Endodermal cell (in vitro differentiated cells): ENCODE measurements at regions not wholly inside any gene's neighbourhood (a gene's known extent, or its start where the extent isn't known, plus 50 kb on each side); places are given as distances from the start of the nearest gene placed in this dataset.

Experiments
- DNase-seq: peaks from one replicate; pipeline ENCODE4 v3.0.0-alpha.2; 2017
- H3K27ac ChIP-seq: 2 replicates; pipeline ENCODE4 v1.5.1; 2013; ENCODE audit warnings: mild to moderate bottlenecking, low read depth, low read length, moderate library complexity
- H3K27me3 ChIP-seq: 2 replicates; pipeline ENCODE4 v1.6.1; 2013; ENCODE audit warnings: mild to moderate bottlenecking, low read length, moderate library complexity; ENCODE audit not compliant: insufficient read depth, control insufficient read depth, poor library complexity, severe bottlenecking
- H3K36me3 ChIP-seq: 2 replicates; pipeline ENCODE4 v1.7.0; 2013; ENCODE audit warnings: mild to moderate bottlenecking, low read length, moderate library complexity; ENCODE audit not compliant: control insufficient read depth, insufficient read depth
- H3K4me1 ChIP-seq: one replicate; pipeline ENCODE4 v1.7.0; 2013; ENCODE audit warnings: low read length; ENCODE audit not compliant: control insufficient read depth, insufficient read depth
- H3K4me3 ChIP-seq: 2 replicates; pipeline ENCODE4 v1.5.1; 2013; ENCODE audit warnings: mild to moderate bottlenecking, low read length, moderate library complexity
- H3K9ac ChIP-seq: 2 replicates; pipeline ENCODE4 v1.6.1; 2013; ENCODE audit warnings: mild to moderate bottlenecking, low read length, moderate library complexity; ENCODE audit not compliant: poor library complexity, severe bottlenecking; ENCODE audit errors: extremely low read depth
- H3K9me3 ChIP-seq: 2 replicates; pipeline ENCODE4 v1.6.1; 2013; ENCODE audit warnings: mild to moderate bottlenecking, low read length, moderate library complexity; ENCODE audit not compliant: control insufficient read depth
- H3K27ac Mint-ChIP-seq: 2 replicates; pipeline ENCODE4 v1.8.0; 2020; ENCODE audit warnings: mixed read lengths
- H3K27me3 Mint-ChIP-seq: 2 replicates; pipeline ENCODE4 v1.8.0; 2021; ENCODE audit warnings: mild to moderate bottlenecking, mixed read lengths; ENCODE audit not compliant: insufficient read depth
- H3K36me3 Mint-ChIP-seq: 2 replicates; pipeline ENCODE4 v1.8.0; 2020; ENCODE audit warnings: low read depth, mixed read lengths
- H3K4me1 Mint-ChIP-seq: 2 replicates; pipeline ENCODE4 v1.8.0; 2020; ENCODE audit warnings: mixed read lengths
- H3K4me3 Mint-ChIP-seq: 2 replicates; pipeline ENCODE4 v1.8.0; 2020; ENCODE audit warnings: mild to moderate bottlenecking, moderate library complexity, mixed read lengths
- H3K9me3 Mint-ChIP-seq: 2 replicates; pipeline ENCODE4 v1.8.0; 2020; ENCODE audit warnings: mild to moderate bottlenecking, mixed read lengths
- WGBS, 2 experiments: methylation state at CpG; one replicate each; pipeline versions ENCODE4 v1.1.5 to v1.1.7; 2013; ENCODE audit warnings: missing lambda C conversion rate in 2 of 2, mixed read lengths in 1 of 2; ENCODE audit not compliant: insufficient coverage in 1 of 2, insufficient read length in 1 of 2; 5-methylcytosine and 5-hydroxymethylcytosine counted together
- TF ChIP-seq, protein P1 (sequence below): fragments of 200-600 bp; sonication (generic); conservative IDR thresholded peaks from 2 replicates; pipeline ENCODE4 v1.5.0; 2021; ENCODE audit warnings: antibody characterized with exemption, mild to moderate bottlenecking

DNA sequence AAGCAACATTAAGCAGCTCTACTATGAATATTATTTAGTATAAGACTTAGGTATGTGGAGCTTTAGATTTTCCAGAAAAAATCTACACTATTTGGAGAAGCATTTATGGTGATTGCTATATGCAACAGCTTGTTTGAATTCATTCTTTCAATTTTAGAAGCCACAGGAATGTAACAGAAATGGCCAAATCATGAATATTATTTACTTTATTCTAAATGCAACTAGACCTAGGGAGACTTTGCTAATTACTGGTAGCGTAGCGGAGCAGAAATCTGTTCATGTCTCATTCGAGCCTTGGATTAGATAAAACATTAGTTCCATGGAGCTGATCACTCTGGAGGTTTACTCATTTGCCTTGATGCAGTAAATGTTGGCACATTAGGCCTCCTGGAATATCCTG lies 290.2 kb downstream of the ZNF608 start:
- Mint-ChIP-seq H3K4me3 (no peak overlapping the region), H3K27ac (no peak overlapping the region), H3K36me3 (peaks cover 12% of the 10 kb centered on the region), H3K4me1 (peaks cover 21% of the 10 kb centered on the region), H3K9me3 (peaks cover 12% of the 10 kb centered on the region), H3K27me3 (no peaks in the 10 kb centered on the region)
- no peaks in the 10 kb centered on the region for H3K4me1 ChIP-seq
- no peak overlapping the region for H3K9ac ChIP-seq
- no peaks in the 10 kb centered on the region for H3K27me3 ChIP-seq
- H3K9me3 ChIP-seq, result peaks cover 14% of the 10 kb centered on the region
- TF ChIP-seq, protein P1, sequence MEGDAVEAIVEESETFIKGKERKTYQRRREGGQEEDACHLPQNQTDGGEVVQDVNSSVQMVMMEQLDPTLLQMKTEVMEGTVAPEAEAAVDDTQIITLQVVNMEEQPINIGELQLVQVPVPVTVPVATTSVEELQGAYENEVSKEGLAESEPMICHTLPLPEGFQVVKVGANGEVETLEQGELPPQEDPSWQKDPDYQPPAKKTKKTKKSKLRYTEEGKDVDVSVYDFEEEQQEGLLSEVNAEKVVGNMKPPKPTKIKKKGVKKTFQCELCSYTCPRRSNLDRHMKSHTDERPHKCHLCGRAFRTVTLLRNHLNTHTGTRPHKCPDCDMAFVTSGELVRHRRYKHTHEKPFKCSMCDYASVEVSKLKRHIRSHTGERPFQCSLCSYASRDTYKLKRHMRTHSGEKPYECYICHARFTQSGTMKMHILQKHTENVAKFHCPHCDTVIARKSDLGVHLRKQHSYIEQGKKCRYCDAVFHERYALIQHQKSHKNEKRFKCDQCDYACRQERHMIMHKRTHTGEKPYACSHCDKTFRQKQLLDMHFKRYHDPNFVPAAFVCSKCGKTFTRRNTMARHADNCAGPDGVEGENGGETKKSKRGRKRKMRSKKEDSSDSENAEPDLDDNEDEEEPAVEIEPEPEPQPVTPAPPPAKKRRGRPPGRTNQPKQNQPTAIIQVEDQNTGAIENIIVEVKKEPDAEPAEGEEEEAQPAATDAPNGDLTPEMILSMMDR, result no peak
- no peak overlapping the region for H3K27ac ChIP-seq
- H3K4me3 ChIP-seq, result no peak overlapping the region
- DNase-seq, result no peak
- H3K36me3 ChIP-seq, result no peaks in the 10 kb centered on the region
- 96 to 100% methylated on average over 3 of the region's 3 CpGs for WGBS, 2 experiments

DNA sequence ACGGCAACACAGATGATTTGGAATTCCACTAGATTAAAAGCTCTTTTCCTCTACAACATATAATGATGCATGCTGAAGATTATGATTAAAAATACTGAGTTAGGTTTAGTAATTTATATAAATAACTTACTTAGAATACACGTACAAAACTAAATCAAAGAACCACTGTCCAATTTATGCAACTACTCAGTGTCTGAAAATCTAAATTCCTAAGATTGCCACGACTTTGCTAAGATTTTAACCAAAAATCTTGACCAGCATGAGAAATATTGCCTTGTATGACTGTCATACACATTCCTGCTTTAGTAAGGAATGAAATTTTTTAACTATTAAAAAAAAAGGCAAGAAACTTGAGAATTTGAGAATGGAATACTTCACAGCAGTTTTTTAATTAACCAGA lies 292.4 kb downstream of the ZNF608 start:
- H3K4me3 ChIP-seq, result no peak overlapping the region
- H3K9me3 ChIP-seq, result peaks cover under 1% of the 10 kb centered on the region
- no peaks in the 10 kb centered on the region for H3K36me3 ChIP-seq
- H3K4me3 Mint-ChIP-seq, result no peak overlapping the region
- peaks cover 24% of the 10 kb centered on the region for H3K4me1 Mint-ChIP-seq
- H3K4me1 ChIP-seq, result peaks cover 2% of the 10 kb centered on the region
- TF ChIP-seq, protein P1, result no peak
- H3K27ac ChIP-seq, result no peak overlapping the region
- H3K36me3 Mint-ChIP-seq, result no peaks in the 10 kb centered on the region
- WGBS, 2 experiments, result 94% methylated on average over 3 of the region's 3 CpGs; no CpG with 5 or more reads in 1 of the 2 experiments
- H3K27me3 Mint-ChIP-seq, result no peaks in the 10 kb centered on the region
- H3K9me3 Mint-ChIP-seq, result no peaks in the 10 kb centered on the region
- no peak overlapping the region for H3K9ac ChIP-seq
- no peak for DNase-seq
- no peak overlapping the region for H3K27ac Mint-ChIP-seq
- no peaks in the 10 kb centered on the region for H3K27me3 ChIP-seq

GRCh38 chr5:124453221-124454051 lies 293.0 kb downstream of the ZNF608 start:
- H3K9me3 Mint-ChIP-seq, result no peaks in the 10 kb centered on the region
- 91 to 98% methylated on average over 5 of the region's 5 CpGs for WGBS, 2 experiments
- no peaks in the 10 kb centered on the region for H3K36me3 Mint-ChIP-seq
- H3K27me3 ChIP-seq, result no peaks in the 10 kb centered on the region
- no peaks in the 10 kb centered on the region for H3K36me3 ChIP-seq
- peaks cover 27% of the 10 kb centered on the region for H3K4me1 Mint-ChIP-seq
- TF ChIP-seq, protein P1, result no peak
- H3K27me3 Mint-ChIP-seq, result no peaks in the 10 kb centered on the region
- H3K9ac ChIP-seq, result no peak overlapping the region
- DNase-seq, result no peak
- H3K4me1 ChIP-seq, result peaks cover 4% of the 10 kb centered on the region
- H3K9me3 ChIP-seq, result no peaks in the 10 kb centered on the region
- H3K27ac ChIP-seq, result no peak overlapping the region
- no peak overlapping the region for H3K27ac Mint-ChIP-seq
- H3K4me3 Mint-ChIP-seq, result no peak overlapping the region
- H3K4me3 ChIP-seq, result no peak overlapping the region
